ENCODE measurements at regions not wholly inside any gene's neighbourhood (a gene's known extent, or its start where the extent isn't known, plus 50 kb on each side); places are given as distances from the start of the nearest gene placed in this dataset.

GRCh38 chr20:52411611-52412010, 220.0 kb upstream of the ZFP64 start:
- TF ChIP-seq CTCF (conservative IDR thresholded peaks at IDR 0.05; ENCODE audit: low read length): no peak
- DNase-seq (ENCODE audit: low read depth): no peak
- no peak overlapping the region for H3K4me3 ChIP-seq (ENCODE audit: low read length)

- DNase-seq (ENCODE audit: low read depth): peak; percentile 74
- H3K4me3 ChIP-seq (ENCODE audit: low read length): no peak overlapping the region
- no peak for TF ChIP-seq CTCF (conservative IDR thresholded peaks at IDR 0.05; ENCODE audit: low read length)
Observed at GRCh38 chr20:52410731-52411234, 219.2 kb upstream of the ZFP64 start.

GRCh38 chr20:52410182-52410647, 218.6 kb upstream of the ZFP64 start:
- DNase-seq (ENCODE audit: low read depth): peak; percentile 95
- no peak for TF ChIP-seq CTCF (conservative IDR thresholded peaks at IDR 0.05; ENCODE audit: low read length)
- no peak overlapping the region for H3K4me3 ChIP-seq (ENCODE audit: low read length)

- DNase-seq (ENCODE audit: low read depth): no peak
Observed at GRCh38 chr20:52405986-52406385, 214.4 kb upstream of the ZFP64 start.

GRCh38 chr20:52405417-52405816, 213.8 kb upstream of the ZFP64 start:
- DNase-seq (ENCODE audit: low read depth): peak; percentile 45
- H3K4me3 ChIP-seq (ENCODE audit: low read length): no peak overlapping the region
- no peak for TF ChIP-seq CTCF (conservative IDR thresholded peaks at IDR 0.05; ENCODE audit: low read length)

More at GRCh38 chr20:52405986-52406385, 214.4 kb upstream of the ZFP64 start:
- TF ChIP-seq CTCF (conservative IDR thresholded peaks at IDR 0.05; ENCODE audit: low read length): no peak
- H3K4me3 ChIP-seq (ENCODE audit: low read length): no peak overlapping the region

GRCh38 chr20:52404671-52405070, 213.1 kb upstream of the ZFP64 start:
- DNase-seq (ENCODE audit: low read depth): no peak
- no peak for TF ChIP-seq CTCF (conservative IDR thresholded peaks at IDR 0.05; ENCODE audit: low read length)
- no peak overlapping the region for H3K4me3 ChIP-seq (ENCODE audit: low read length)

- TF ChIP-seq CTCF (conservative IDR thresholded peaks at IDR 0.05; ENCODE audit: low read length): no peak
- DNase-seq (ENCODE audit: low read depth): no peak
- no peak overlapping the region for H3K4me3 ChIP-seq (ENCODE audit: low read length)
Observed at GRCh38 chr20:52402950-52403349, 211.4 kb upstream of the ZFP64 start.

Measured in AG10803 (cell line).